B cell (primary cell): ENCODE measurements at regions not wholly inside any gene's neighbourhood (a gene's known extent, or its start where the extent isn't known, plus 50 kb on each side); places are given as distances from the start of the nearest gene placed in this dataset.

ENCODE experiments used
- ATAC-seq: fragments of 200-7000 bp; cut with Tn5 transposase; one replicate; pipeline ENCODE4 v1.10.0; 2021; ENCODE audit warnings: low read depth, mild to moderate bottlenecking, moderate number of reproducible peaks, moderate library complexity
- CTCF ChIA-PET: fragments of 350-600 bp; sonication (Branson Sonifier 250); formaldehyde crosslinking; loops from one replicate; lab custom pipeline; 2021; ENCODE audit warnings: antibody characterized with exemption, inconsistent platforms; lab: Charles Lee
- POLR2A ChIA-PET: fragments of 350-600 bp; sonication (Branson Sonifier 250); formaldehyde crosslinking; loops from one replicate; lab custom pipeline; 2021; ENCODE audit warnings: antibody characterized with exemption; lab: Charles Lee
- DNase-seq: peaks from one replicate; pipeline ENCODE4 v3.0.0; 2013
- H2AFZ ChIP-seq: 2 replicates; pipeline ENCODE4 v1.6.1; 2012; ENCODE audit warnings: mild to moderate bottlenecking, low read depth, low read length; ENCODE audit not compliant: insufficient read depth, poor library complexity, severe bottlenecking
- H3K27ac ChIP-seq, 2 donors: 1 replicate in 1 of 2; 2 replicates in 1 of 2; pipeline ENCODE4 v1.5.1; 2012 to 2013; ENCODE audit warnings: low read length in 2 of 2, mild to moderate bottlenecking in 2 of 2, moderate library complexity in 1 of 2
- H3K27me3 ChIP-seq, 4 experiments: fragments of 200-600 bp in 1 of 4; sonication (generic) in 1 of 4; replicated peaks in 1 of 4; 1 replicate in 2 of 4; 2 replicates in 2 of 4; pipeline versions ENCODE4 v1.6.1 to v1.7.0; 2013 to 2016; ENCODE audit warnings: low read length in 3 of 4, mild to moderate bottlenecking in 2 of 4, mixed read lengths in 1 of 4, moderate library complexity in 1 of 4; ENCODE audit not compliant: insufficient read depth in 4 of 4, control insufficient read depth in 3 of 4; ENCODE audit errors: control extremely low read depth in 1 of 4
- H3K36me3 ChIP-seq, 2 experiments: replicated peaks in 1 of 2; 1 replicate in 1 of 2; 2 replicates in 1 of 2; pipeline versions ENCODE4 v1.6.1 to v1.7.1; 2013; ENCODE audit warnings: low read length in 1 of 2; ENCODE audit not compliant: insufficient read depth in 2 of 2, control insufficient read depth in 1 of 2; ENCODE audit errors: control extremely low read depth in 1 of 2, extremely low read depth in 1 of 2
- H3K4me1 ChIP-seq, 2 donors: fragments of 200-600 bp in 1 of 2; sonication (generic) in 1 of 2; 1 replicate in 1 of 2; 2 replicates in 1 of 2; pipeline versions ENCODE4 v1.5.1 to v1.6.1; 2013 to 2017; ENCODE audit warnings: low read length in 2 of 2; ENCODE audit not compliant: control insufficient read depth in 2 of 2, insufficient read depth in 2 of 2
- H3K4me2 ChIP-seq: replicated peaks from 2 replicates; pipeline ENCODE3; 2012; ENCODE audit warnings: mild to moderate bottlenecking, low read depth, low read length; ENCODE audit not compliant: poor library complexity, severe bottlenecking
- H3K4me3 ChIP-seq, 5 experiments: fragments of 200-600 bp in 1 of 5; sonication (generic) in 1 of 5; 1 replicate in 3 of 5; 2 replicates in 2 of 5; pipeline versions ENCODE4 v1.5.1 to v1.7.0; 2011 to 2016; ENCODE audit warnings: low read length in 4 of 5, mild to moderate bottlenecking in 4 of 5, low read depth in 2 of 5, control low read depth in 1 of 5, moderate library complexity in 1 of 5; ENCODE audit not compliant: insufficient read depth in 1 of 5; ENCODE audit errors: control extremely low read depth in 1 of 5, extremely low read depth in 1 of 5
- H3K79me2 ChIP-seq: fragments of 200-600 bp; sonication (generic); one replicate; pipeline ENCODE4 v1.6.0; 2016; ENCODE audit warnings: low read length; ENCODE audit not compliant: control insufficient read depth, insufficient read depth
- H3K9ac ChIP-seq: fragments of 200-600 bp; sonication (generic); 2 replicates; pipeline ENCODE4 v1.6.1; 2017; ENCODE audit warnings: mild to moderate bottlenecking, low read length, moderate library complexity
- H3K9me3 ChIP-seq, 3 donors: one replicate each; pipeline versions ENCODE4 v1.6.1 to v1.7.1; 2013; ENCODE audit warnings: low read length in 2 of 3; ENCODE audit not compliant: control insufficient read depth in 2 of 3, insufficient read depth in 1 of 3; ENCODE audit errors: control extremely low read depth in 1 of 3
- H4K20me1 ChIP-seq: 2 replicates; pipeline ENCODE4 v1.6.0; 2012; ENCODE audit warnings: mild to moderate bottlenecking, low read length; ENCODE audit not compliant: insufficient read depth, control insufficient read depth, poor library complexity, severe bottlenecking
- H3K27ac Mint-ChIP-seq: one replicate; pipeline ENCODE4 v1.8.0; 2021; ENCODE audit warnings: mixed read lengths
- H3K27me3 Mint-ChIP-seq: one replicate; pipeline ENCODE4 v1.8.0; 2021; ENCODE audit warnings: mixed read lengths
- H3K4me1 Mint-ChIP-seq: one replicate; pipeline ENCODE4 v1.8.0; 2021; ENCODE audit warnings: mixed read lengths
- H3K4me3 Mint-ChIP-seq: one replicate; pipeline ENCODE4 v1.8.0; 2021; ENCODE audit warnings: mixed read lengths
- H3K9me3 Mint-ChIP-seq: one replicate; pipeline ENCODE4 v1.8.0; 2022; ENCODE audit warnings: mixed read lengths; ENCODE audit not compliant: insufficient read depth
- CTCF ChIP-seq: fragments of 200-600 bp; IDR thresholded peaks from one replicate; pipeline ENCODE4 v1.8.0; 2022; ENCODE audit warnings: antibody characterized with exemption, mild to moderate bottlenecking
- EZH2 ChIP-seq: IDR thresholded peaks from 2 replicates; pipeline ENCODE4 v1.6.1; 2012; ENCODE audit warnings: borderline replicate concordance, low read depth, mild to moderate bottlenecking, moderate library complexity, low read length; ENCODE audit not compliant: insufficient read depth, poor library complexity, severe bottlenecking
- WGBS: methylation state at CpG from one replicate; pipeline ENCODE4 v1.1.5; 2013; ENCODE audit warnings: missing lambda C conversion rate; ENCODE audit not compliant: insufficient coverage; 5-methylcytosine and 5-hydroxymethylcytosine counted together
- intact Hi-C: fragments of 100-400 bp; cut with micrococcal nuclease; formaldehyde crosslinking; loops from one replicate; pipeline ENCODE4 v1.10.0; 2022

DNA sequence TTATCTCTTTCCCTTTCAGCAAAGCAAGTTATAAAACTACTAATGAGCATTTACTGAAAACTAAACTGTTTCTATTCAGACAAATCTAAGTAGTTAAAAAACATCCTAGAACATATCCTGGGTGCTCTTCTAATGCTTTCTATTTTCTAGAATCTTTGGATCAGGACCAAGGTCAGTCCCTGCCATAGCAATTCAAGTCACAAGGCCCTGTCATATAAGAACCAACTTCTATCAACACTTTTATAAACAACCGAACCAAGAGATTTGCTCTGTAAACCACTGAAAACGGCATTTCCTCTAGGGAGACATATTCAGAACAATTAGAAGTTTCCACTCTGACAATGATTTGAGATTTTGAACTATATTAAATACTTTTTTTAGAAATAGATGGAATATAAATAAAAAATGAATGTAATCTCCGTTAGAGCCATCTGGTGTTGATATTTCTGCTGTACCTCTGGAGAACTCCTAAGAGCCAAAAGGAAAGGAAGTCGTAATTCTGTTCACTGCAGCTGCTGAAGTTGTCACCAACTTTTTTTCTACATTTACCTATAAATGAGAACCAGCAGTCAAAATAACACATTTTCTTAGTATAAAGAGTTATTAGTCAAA is 51.4 kb upstream of the LGSN start:
- H3K79me2 ChIP-seq, result no peaks in the 10 kb centered on the region
- no peaks in the 10 kb centered on the region for H3K9me3 ChIP-seq
- Mint-ChIP-seq H3K4me3 (no peak overlapping the region), H3K27ac (no peak overlapping the region), H3K4me1 (no peaks in the 10 kb centered on the region), H3K27me3 (no peaks in the 10 kb centered on the region), H3K9me3 (no peaks in the 10 kb centered on the region)
- no peak overlapping the region for H3K4me3 ChIP-seq
- H3K27me3 ChIP-seq, result no peaks in the 10 kb centered on the region
- CTCF ChIA-PET, result no interaction called here
- no peak for TF ChIP-seq CTCF
- TF ChIP-seq EZH2, result no peak
- ATAC-seq (no peak), DNase-seq (no peak)
- POLR2A ChIA-PET, result no interaction called here
- no peaks in the 10 kb centered on the region for H4K20me1 ChIP-seq
- no peaks in the 10 kb centered on the region for H3K36me3 ChIP-seq
- intact Hi-C loops, result no loop called here
- H3K4me1 ChIP-seq, result no peaks in the 10 kb centered on the region
- H3K9ac ChIP-seq, result no peak overlapping the region
- no peak overlapping the region for H3K27ac ChIP-seq
- no peak overlapping the region for H2AFZ ChIP-seq
- WGBS, result no CpG with 5 or more reads among the region's 4 CpGs
- H3K4me2 ChIP-seq, result no peak overlapping the region

- no peaks in the 10 kb centered on the region for H4K20me1 ChIP-seq
- Mint-ChIP-seq H3K9me3 (no peaks in the 10 kb centered on the region), H3K27me3 (no peaks in the 10 kb centered on the region), H3K27ac (no peak overlapping the region), H3K4me1 (no peaks in the 10 kb centered on the region), H3K4me3 (no peak overlapping the region)
- no peaks in the 10 kb centered on the region for H3K79me2 ChIP-seq
- no peak overlapping the region for H3K4me2 ChIP-seq
- CTCF ChIA-PET, result no interaction called here
- ATAC-seq, result no peak
- WGBS, result no CpG with 5 or more reads among the region's 3 CpGs
- TF ChIP-seq EZH2 (no peak), CTCF (no peak)
- H3K9me3 ChIP-seq, result no peaks in the 10 kb centered on the region
- H3K27me3 ChIP-seq, result no peaks in the 10 kb centered on the region
- no peak for DNase-seq
- intact Hi-C loops, result no loop called here
- H3K4me3 ChIP-seq, result no peak overlapping the region
- H2AFZ ChIP-seq, result no peak overlapping the region
- H3K4me1 ChIP-seq, result no peaks in the 10 kb centered on the region
- H3K27ac ChIP-seq, result no peak overlapping the region
- POLR2A ChIA-PET, result no interaction called here
- H3K9ac ChIP-seq, result no peak overlapping the region
- H3K36me3 ChIP-seq, result no peaks in the 10 kb centered on the region
Observed at GRCh38 chr6:63372951-63373533, 53.3 kb upstream of the LGSN start.
